ENCODE measurements at regions not wholly inside any gene's neighbourhood (a gene's known extent, or its start where the extent isn't known, plus 50 kb on each side); places are given as distances from the start of the nearest gene placed in this dataset.

- Histone ChIP-seq H3K4me1 (replicated peaks in 1 of 4; ENCODE audit: control insufficient read depth in 3 of 4, insufficient read depth in 4 of 4, low read length in 3 of 4) (no peaks in the 10 kb centered on the region), H3K14ac (ENCODE audit: insufficient read length) (no peak overlapping the region), H3K4ac (replicated peaks; ENCODE audit: insufficient read length, low read depth, low read length) (no peak overlapping the region), H3K36me3 (ENCODE audit: control insufficient read depth in 2 of 4, insufficient read depth in 4 of 4, low read length in 3 of 4) (no peaks in the 10 kb centered on the region), H2BK120ac (replicated peaks; ENCODE audit: low read depth, low read length) (no peak overlapping the region), H3K4me3 (ENCODE audit: extremely low read depth in 1 of 4, insufficient read depth in 2 of 4, low read depth in 3 of 4, low read length in 4 of 4) (no peak overlapping the region), H3K79me1 (ENCODE audit: low read depth, low read length) (no peaks in the 10 kb centered on the region), H4K20me1 (replicated peaks in 1 of 2; ENCODE audit: control insufficient read depth in 1 of 2, insufficient read depth in 2 of 2, low read length in 2 of 2) (no peaks in the 10 kb centered on the region), H3K27ac (ENCODE audit: low read depth, low read length) (no peak overlapping the region), H2BK15ac (ENCODE audit: low read length) (no peak overlapping the region), H2AK5ac (ENCODE audit: low read depth, low read length) (no peak overlapping the region), H4K5ac (ENCODE audit: insufficient read length, low read depth, low read length) (no peak overlapping the region), H2AFZ (ENCODE audit: low read length) (no peak overlapping the region), H3K23me2 (ENCODE audit: low read depth, low read length) (no peaks in the 10 kb centered on the region), H2BK20ac (ENCODE audit: low read length) (no peak overlapping the region), H3K9me3 (ENCODE audit: insufficient read depth in 2 of 2, low read depth in 1 of 2, low read length in 1 of 2) (peaks cover 9 to 10% of the 10 kb centered on the region in 2 experiments), H3K4me2 (ENCODE audit: insufficient read depth in 1 of 2, low read depth in 2 of 2, low read length in 2 of 2) (no peak overlapping the region), H4K91ac (replicated peaks; ENCODE audit: insufficient read length, low read length) (no peak overlapping the region), H3K23ac (ENCODE audit: insufficient read length) (no peak overlapping the region), H3K79me2 (ENCODE audit: control insufficient read depth in 1 of 2, insufficient read depth in 2 of 2, low read length in 2 of 2) (no peaks in the 10 kb centered on the region), H4K8ac (ENCODE audit: extremely low read depth, insufficient read depth, low read length) (no peak overlapping the region), H3K27me3 (replicated peaks in 1 of 4; ENCODE audit: control insufficient read depth in 3 of 4, extremely low read depth in 1 of 4, insufficient read depth in 3 of 4, low read length in 3 of 4) (no peaks in the 10 kb centered on the region), H2BK5ac (ENCODE audit: low read depth, low read length) (no peak overlapping the region), H2BK12ac (ENCODE audit: low read depth, low read length) (no peak overlapping the region), H3K56ac (replicated peaks; ENCODE audit: insufficient read length, low read depth, low read length) (no peak overlapping the region), H3K18ac (ENCODE audit: extremely low read depth, low read length) (no peak overlapping the region), H3K9ac (replicated peaks in 1 of 4; ENCODE audit: extremely low read depth in 1 of 4, low read depth in 3 of 4, low read length in 3 of 4) (no peak overlapping the region)
- POLR2A ChIA-PET (ENCODE audit: partially characterized antibody): no interaction called here
- 96% methylated on average over 2 of the region's 2 CpGs; no CpG with 5 or more reads in 1 of the 2 experiments for WGBS, 2 experiments (ENCODE audit: extremely low coverage in 1 of 2, insufficient coverage in 1 of 2, insufficient read length in 1 of 2, insufficient replicate concordance in 2 of 2, low coverage in 1 of 2, low lambda C conversion rate in 2 of 2, missing lambda C conversion rate in 1 of 2)
- no peak for DNase-seq (ENCODE audit: low read depth in 1 of 2, low spot score in 2 of 2)
- CTCF ChIA-PET (ENCODE audit: partially characterized antibody): interaction anchor here (0.7 to 1.7 kb wide), 3 partner anchors 12 to 21 kb away, joined by 3 read pairs; no protein-coding TSS in a partner anchor
- no peak for FAIRE-seq
- TF ChIP-seq E2F6 (IDR thresholded peaks at IDR 0.05) (no peak), RNF2 (IDR thresholded peaks at IDR 0.05; ENCODE audit: borderline replicate concordance, low read depth, low read length, missing control alignments, poor library complexity, severe bottlenecking) (no peak), TEAD4 (IDR thresholded peaks at IDR 0.05; ENCODE audit: low read depth, low read length) (no peak), POU5F1 (IDR thresholded peaks at IDR 0.05; ENCODE audit: low read depth, low read length) (no peak), SP2 (IDR thresholded peaks at IDR 0.05; ENCODE audit: low read length) (no peak), CTBP2 (IDR thresholded peaks at IDR 0.05; ENCODE audit: borderline replicate concordance, insufficient read depth, insufficient read length, low read length) (no peak)
Observed at GRCh38 chr4:71171592-71171991, 167.2 kb upstream of the SLC4A4 start.
